Activated gamma-delta T cell treated with Interleukin-2 at 50 U/mL for 16 hours (primary cell): ENCODE measurements at regions not wholly inside any gene's neighbourhood (a gene's known extent, or its start where the extent isn't known, plus 50 kb on each side); places are given as distances from the start of the nearest gene placed in this dataset.
"Not testable (repeated sequence)": the region's sequence is repeated elsewhere in the genome, so short reads cannot be mapped to it uniquely, and the experiment has no call there.

Experiments used
- DNase-seq: peaks from one replicate; pipeline ENCODE4 v3.0.0-alpha.2; 2020

DNA sequence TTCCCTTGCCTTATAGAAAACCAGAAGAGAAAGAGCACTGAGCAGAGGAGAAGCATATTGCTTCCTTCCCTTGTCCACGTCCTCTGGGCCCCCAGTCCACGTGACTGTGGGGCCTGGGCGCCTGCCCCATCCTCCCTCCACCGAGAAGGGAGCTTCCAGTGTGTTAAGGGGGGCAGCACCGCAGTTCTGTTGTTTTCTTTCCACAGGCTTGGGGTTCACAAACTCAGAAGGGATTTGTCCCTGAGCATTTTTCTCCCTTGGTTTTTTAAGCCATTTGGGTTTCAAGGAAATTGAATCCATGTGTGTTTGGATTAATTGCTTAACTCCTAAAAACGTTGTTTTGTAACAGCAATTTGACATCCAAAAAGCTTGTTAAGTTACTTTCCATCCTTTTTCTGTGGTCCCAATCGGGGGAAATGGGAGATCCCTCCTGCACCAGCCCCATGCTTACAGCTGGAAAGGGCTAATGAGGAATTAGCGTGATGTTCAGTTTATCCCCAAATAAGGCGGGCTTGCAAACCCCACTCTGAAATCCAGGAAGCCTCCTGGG is 347.5 kb upstream of the TNRC6C start:
- no peak for DNase-seq

DNA sequence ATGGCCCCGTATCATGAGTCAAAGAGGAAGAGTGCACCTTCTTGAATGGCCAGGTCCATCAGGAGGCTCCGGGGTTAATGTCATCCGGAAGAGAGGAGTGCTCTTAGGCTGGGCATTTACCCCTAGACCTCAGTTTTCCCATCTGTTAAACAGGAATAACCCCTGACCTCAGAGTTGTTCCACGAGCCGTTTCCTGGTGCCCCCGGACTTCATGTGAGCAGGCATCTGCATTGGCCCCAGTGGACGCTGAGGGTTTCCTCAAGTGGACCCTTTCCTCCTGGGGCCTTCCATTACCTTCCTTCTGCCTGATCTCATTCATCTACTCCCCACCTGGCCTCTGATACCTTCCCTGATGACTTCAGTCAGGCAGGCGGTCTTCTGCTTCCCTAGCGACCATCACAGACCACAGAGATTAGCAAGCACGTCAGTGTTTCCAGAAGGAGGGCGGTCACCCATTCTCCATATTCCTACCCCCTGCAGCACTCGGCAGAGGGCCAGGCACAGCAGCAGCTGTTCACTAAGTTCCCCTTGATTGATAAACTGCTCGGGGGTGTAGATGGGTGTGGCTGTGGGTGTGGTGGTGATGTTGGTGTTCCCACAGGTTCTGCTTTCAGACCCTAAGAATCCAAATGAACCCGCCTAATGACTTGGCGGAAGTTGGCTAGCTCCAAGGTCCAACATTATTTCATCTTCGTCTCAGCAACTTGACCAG is 346.6 kb upstream of the TNRC6C start:
- no peak for DNase-seq

DNA sequence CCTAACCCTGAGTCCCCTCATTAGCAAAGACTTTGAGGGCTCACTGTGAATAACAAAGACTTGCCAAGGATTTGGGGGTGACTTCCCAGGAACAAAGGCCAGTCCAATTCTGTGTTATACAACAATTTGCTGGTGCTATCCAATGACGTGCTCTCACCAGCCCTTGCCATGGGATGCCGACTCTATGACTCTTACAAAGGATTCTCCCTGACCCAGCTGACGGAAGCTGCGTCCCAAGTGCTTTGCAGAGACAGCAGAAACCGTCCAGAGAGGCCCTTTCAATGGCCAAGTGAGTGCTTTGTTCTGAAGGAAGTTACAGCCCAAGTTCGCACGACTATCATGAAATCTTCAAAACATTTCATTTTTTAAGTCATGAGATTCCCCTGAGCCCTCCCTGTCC is 345.3 kb upstream of the TNRC6C start:
- no peak for DNase-seq

DNA sequence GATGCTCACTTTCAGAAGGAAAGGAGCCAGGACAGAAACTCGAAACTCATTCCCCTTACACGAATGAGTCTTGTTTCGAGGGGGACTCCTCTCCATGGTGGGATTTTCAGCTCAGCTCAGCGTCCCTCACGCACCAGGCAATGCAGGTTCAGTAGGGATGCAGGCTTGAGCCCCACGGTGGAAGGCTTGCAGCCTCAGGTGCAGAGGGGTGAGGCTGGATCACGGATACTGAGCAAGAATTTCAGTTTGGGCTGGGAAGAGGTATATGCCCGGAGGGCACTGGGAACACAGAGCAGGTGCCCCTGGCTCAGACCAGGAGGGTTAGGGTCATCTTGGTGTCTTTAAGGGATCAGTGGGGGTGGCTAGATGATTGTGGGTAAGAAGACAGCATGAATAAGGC is 344.9 kb upstream of the TNRC6C start:
- DNase-seq: no peak

DNA sequence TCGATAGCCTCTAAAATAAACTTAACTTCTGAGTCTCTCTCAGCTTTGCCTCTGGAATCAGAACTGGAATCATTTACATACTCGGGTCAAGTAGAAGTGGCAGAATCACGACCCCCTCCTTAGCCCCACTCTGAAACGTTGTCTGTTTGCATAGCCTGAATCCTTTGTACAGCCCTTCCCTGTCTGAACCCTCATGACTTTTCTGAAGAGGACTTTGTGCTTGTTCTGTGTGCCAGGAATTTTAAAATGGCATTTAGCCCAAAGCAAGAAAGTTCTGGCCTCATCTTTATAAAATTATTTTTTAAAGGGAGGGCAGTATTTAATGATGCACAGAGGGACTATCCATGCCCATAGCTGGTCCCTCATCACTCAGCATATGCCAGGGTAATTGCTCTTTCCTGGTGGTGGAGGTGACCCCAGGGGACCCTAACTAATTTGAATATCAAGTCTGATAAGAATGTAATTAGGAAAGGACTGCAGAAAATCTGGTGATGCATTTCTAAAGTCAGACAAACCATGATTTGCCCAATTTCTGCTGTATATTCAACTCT is 342.7 kb upstream of the TNRC6C start:
- no peak for DNase-seq

DNA sequence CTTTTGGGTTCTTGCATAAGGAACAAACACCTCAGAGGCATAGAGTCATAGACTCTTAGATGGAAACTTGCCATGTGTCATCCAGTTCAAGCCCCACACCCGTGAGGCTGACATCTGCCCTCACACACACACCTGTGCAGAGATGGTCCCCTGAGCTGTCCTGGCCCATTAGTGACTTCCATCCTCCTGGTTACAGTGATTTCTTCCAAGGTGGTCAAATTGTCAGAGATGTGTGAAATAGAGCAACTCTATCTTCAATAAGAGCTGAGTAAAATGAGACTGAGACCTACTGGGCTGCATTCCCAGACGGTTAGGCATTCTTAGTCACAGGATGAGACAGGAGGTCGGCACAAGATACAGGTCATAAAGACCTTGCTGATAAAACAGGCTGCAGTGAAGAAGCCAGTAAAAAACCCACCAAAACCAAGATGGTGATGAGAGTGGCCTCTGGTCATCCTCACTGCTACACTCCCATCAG is 342.2 kb upstream of the TNRC6C start:
- DNase-seq: no peak

DNA sequence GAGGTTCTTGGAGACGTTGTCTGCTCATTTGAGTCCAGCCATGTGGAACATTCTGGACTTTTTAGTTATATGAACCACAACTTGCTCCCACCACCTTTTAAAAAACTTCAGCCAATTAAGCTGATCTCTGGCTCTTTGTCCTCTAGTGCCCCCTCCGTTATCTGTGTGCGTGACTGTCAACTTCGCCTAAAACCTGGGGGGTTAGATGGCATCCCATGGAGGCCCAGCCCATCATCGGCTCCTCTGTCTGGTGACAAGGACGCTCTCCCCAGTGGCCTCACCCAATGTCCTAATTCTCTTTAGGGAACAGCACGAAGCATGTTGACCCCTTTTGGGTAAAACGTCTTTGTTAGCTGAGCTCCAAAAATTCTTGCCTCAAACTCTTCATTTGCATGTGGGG is 341.0 kb upstream of the TNRC6C start:
- no peak for DNase-seq

DNA sequence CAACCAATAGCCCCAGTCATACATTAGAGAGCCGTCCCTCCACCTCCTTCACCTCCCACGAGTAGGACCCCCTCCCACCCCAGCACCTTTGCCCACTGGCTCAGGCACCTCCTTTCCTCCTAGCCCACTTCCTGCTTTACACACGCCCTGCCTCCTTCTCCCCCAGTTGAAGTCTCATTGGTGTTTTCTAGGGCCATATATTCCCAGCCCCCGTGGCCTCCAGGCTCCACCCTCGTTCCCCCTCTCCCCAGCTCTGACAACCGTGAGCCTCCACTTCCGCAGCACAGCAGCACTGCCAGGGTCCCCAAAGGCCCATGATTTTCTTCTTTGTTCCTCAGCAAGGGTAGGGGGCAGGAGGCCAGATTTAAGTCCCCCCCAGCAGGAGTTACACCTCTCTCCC is 340.3 kb upstream of the TNRC6C start:
- no peak for DNase-seq

DNA sequence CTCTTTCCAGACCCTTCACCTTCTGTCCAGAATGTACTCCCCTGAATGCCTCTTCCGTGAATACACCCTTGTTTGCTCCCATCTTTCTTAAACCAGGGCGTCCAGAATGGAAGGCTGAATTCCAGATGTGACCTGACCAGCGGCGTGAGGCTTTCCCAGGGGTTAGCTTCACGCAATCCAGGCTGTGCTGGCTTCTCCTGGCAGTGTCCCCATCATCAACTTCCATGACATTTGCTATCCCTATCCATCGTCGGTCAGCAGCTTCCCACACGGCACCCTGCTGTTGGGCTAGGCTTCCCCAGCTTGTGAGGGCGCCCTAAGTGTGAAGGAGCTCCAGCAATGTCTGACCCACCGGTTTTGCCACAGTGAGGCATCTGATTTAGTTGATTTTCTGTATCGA is 339.8 kb upstream of the TNRC6C start:
- DNase-seq: no peak

DNA sequence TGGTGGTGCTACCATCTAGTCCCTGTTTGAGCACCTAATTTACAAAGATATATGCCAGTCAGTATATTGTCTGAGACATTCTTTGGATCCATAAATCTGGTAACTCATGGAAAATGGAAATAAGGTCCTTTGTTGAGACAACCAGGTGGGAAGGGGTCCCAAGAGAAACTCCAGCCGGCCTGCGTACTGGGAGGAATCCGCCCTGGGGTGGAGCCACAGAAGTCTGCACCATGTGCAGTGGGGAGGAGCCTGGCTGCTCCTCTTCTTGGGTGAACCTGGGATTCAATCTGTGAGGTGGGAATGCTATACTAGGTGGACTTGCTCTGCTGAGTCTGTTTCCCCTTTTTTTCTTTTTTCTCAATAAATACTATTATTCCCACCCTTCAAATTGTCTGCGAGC is 339.2 kb upstream of the TNRC6C start:
- no peak for DNase-seq

DNA sequence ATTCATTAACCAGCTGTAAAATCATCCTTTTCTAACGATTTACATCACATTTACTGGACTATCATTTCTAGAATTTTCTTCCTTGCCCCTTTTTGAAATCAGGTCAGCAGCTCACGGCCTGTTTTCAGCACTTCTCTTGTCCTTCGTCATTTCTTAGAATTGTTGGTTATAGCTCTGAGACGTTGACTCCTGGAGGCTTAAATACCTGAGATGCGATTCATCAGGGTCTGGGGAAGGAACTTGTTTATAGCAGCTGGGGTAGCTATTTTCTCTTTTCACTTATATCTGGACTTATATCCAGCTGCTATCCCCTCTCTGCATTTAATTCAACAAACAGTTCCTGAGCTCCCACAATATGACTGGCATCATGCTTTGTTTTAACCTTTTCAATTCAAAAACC is 338.7 kb upstream of the TNRC6C start:
- DNase-seq: no peak

DNA sequence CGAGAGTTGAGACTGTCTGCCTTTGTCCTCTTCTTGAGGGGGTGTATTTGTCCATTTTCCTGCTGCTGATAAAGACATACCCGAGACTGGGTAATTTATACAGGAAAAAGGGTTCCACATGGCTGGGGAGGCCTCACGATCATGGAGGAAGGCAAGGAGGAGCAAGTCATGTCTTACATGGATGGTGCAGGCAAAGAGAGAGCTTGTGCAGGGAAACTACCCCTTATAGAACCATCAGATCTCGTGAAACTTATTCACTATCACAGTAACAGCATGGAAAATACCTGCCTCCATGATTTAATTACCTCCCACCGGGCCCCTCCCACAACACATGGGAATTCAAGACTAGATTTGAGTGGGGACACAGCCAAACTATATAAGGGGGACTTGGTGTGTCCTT is 338.2 kb upstream of the TNRC6C start:
- no peak for DNase-seq

DNA sequence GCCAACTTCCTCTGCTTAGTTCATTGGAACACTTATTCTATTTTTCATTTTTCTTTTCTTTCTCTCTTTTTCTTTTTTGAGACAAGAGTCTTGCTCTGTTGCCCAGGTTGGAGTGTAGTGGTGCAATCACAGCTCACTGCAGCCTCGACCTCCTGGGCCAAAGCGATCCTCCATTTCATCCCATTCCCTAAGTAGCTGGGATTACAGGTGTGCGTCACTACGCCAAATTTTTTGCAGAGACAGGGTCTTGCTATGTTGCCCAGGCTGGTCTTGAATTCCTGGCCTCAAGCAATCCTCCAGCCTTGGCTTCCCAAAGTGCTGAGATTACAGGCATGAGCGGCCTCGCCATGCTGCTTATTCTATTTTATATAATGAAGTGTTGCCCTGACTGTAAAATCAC is 336.4 kb upstream of the TNRC6C start:
- not testable (repeated sequence) for DNase-seq

DNA sequence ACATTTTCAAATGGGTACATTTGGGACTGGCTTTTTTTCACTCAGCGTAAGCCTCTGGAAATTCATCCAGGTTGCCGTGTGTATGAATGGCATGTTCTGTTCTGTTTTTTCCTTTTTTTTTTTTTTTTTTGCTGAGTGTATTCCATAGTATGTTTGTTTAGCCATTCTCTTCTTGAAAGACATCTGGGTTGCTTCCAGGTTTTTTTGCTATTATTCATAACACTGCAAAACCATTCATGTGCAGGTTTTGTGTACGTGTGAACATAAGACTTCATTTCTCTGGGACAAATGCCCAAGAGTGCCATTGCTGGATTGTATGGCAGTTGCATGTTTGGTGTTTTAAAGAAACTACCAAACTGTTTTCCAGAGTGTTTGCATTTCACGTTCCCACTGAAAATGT is 335.9 kb upstream of the TNRC6C start:
- no peak for DNase-seq

DNA sequence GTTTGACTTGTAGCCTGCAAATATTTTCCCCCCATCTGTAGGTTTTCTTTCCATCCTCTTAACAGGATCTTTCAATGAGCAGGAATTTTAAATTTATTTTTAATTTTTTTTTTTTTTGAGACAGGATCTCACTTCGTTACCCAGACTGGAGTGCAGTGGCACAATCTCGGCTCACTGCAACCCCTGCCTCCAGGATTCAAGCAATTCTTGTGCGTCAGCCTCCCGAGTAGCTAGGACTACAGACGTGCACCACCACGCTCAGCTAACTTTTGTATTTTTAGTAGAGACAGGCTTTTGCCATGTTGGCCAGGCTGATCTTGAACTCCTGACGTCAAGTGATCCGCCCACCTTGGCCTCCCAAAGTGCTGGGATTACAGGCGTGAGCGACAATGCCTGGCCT is 335.2 kb upstream of the TNRC6C start:
- DNase-seq: not testable (repeated sequence)

DNA sequence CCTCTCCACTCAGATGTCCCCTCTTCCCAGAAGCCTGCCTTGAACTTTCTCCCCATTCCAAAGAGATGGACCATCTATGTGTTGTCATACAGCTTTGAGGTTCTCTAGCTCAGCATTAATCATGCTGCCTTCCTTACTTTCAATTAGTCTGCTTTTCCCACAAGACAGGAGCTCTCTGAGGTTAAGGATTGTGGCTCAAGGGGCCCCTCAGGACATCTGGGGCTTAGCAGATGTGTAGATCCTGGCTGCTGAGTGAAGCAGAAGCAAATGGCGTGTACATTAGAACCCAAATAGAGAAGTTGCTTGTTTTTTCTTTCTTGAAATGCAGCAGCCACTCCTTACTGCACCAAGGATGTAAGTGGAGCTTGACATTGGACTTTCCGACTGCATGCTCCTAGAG is 330.5 kb upstream of the TNRC6C start:
- DNase-seq: no peak

DNA sequence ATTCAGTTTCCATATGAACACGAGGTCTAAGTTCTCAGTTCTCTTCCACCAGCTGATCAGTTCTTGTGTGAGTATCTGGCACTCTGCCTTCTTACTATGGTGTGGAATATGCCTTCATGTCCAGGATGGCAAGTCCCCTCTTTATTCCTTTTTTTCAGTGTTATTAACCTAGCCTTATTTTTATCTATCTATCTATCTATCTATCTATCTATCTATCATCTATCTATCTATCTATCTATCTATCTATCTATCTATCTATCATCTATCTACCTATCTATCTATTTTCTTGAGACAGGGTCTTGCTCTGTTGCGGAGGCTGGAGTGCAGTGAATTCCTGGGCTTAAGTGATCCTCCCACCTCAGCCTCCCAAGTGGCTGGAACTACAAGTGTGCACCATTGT is 329.2 kb upstream of the TNRC6C start:
- not testable (repeated sequence) for DNase-seq

DNA sequence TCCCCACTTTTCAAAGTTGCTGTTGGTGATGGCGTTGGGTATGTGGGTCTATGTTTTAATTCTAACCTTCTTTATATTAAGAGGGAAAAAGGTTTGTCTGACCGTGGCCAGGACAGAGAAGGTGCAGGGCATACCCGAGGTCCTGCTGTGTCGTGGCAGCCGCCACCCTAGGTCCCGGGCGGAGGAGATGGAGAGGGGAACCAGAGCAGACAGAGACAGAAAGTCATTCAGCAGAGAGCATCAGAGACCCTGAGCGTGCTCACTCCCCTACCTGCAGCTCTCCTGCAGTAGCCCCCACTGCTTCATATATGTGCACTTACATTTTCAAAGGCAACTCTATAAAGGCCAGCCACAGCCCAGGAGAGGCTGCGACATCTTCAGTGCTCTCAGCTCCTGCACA is 327.2 kb upstream of the TNRC6C start:
- no peak for DNase-seq

DNA sequence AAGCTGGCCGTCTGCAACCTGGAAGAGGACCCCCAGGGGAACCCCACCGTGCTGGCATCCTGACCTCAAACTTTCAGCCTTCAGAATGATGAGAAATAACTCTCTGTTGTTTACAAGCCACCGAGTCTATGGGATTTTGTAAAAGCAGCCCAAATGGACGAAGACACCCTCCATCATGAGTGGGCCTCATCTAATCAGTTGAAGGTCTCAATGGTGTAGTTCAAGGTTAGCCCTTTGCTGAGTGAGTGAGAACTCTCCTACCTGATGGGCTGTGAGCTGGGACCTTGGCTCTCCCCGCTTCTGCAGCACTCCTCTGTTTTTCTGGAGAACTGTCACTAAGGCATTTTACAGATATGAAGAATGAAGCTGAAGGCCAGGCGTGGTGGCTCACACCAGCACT is 325.9 kb upstream of the TNRC6C start:
- no peak for DNase-seq

DNA sequence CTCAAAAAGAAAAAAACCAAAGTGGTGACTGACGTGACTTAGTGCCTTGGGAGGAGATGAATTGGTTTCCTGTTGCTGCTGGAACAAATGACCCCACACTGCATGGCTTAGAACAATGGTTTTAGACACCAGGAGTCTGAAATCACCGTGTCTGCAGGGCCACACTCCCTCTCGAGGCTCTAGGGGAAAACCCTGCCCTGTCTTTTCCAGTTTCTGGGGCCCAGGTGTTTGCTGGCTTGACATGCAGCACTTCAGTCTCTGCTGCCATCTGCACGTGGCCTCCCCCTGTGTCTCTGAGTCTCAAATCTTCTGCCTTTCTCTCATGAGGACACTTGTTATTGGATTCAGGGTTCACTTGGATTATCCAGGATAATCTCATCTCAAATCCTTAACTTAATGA is 323.8 kb upstream of the TNRC6C start:
- DNase-seq: no peak

DNA sequence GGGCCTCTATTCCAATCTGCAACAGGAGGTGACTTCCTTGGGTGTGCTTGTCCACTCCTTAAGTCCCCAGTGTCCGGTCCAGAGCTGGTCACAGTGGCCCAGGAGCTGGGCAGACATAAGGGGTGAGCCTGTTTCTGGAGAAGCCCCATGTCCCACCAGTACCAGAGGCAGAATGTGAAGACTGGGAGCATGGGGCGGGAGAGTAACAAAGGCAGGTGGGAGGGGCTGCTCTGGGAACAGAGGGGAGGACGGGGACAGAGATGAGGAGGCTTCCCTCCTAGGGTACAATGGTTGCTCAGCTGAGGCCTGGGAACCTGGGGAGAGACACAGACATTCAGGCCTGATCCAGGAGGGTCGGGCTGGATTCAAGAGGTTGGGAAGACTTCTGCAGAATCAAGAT is 323.3 kb upstream of the TNRC6C start:
- DNase-seq: no peak

DNA sequence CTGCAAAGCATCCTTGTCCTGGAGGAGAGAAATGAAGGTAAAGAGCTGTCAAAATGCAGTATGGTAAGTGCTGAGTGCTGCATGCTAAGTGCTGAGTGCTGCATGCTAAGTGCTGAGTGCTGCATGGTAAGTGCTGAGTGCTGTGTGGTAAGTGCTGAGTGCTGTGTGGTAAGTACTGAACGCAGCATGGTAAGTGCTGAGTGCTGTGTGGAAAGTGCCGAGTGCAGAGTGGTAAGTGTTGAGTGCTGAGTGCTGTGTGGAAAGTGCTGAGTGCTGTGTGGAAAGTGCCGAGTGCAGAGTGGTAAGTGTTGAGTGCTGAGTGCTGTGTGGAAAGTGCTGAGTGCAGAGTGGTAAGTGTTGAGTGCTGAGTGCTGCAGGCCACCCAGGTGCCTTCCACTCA is 322.7 kb upstream of the TNRC6C start:
- DNase-seq: not testable (repeated sequence)

DNA sequence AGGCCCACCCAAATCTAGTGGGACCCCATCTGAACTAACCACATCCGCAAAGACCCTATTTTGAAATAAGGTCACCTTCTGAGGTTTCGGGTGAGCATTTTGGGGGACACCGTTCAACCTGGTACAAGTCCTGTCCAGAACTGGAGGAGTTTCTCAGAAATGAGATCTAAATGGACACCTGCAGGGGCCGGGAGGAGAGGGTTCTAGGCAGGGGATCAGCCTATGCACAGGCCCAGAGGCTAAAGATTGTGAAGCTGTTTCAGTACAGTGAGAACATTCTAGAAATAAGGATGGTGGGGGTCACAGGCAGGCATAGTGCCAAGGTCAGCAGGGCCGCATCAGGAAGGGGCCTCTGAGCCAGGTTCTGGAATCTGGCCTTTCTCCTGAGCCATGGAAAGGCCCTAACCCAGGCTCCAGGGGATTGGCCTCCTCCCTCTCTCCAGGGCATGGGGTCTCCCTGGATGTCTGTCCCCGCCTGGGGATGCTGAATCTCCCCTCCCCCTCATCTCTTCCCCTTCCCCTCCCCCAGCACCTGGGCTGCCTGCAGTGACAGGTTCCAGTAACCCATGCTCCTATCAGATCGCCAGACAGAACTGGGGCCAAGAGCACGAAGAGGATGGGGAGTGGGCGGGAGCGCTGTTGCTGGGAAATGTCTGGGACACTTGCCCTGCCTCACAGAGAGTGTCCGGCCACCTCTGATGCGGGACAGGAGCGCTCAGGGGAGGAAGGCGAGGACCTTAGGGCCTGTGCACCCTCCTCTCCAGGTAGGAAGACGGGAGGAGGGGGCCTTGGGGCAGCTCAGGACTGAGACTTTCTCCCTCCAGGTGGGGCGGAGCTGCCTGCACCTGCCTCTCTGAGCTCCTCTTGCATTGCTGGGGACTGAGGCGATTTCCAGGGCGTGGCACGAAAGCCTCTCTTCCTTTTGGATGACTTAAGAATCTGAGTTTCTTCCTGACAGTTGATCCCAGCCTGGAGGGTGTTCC is 321.4 kb upstream of the TNRC6C start:
- DNase-seq: no peak
